Epithelial cell of proximal tubule (primary cell): ENCODE measurements at regions not wholly inside any gene's neighbourhood (a gene's known extent, or its start where the extent isn't known, plus 50 kb on each side); places are given as distances from the start of the nearest gene placed in this dataset.

Experiments
- DNase-seq: peaks from one replicate; pipeline ENCODE4 v3.0.0-alpha.2; 2011; ENCODE audit warnings: low read depth
- H3K4me3 ChIP-seq: 2 replicates; pipeline ENCODE4 v1.5.1; 2011; ENCODE audit warnings: low read depth, mild to moderate bottlenecking, low read length
- TF ChIP-seq, protein P1 (sequence below): conservative IDR thresholded peaks from 2 replicates; pipeline ENCODE4 v1.5.1; 2012; ENCODE audit warnings: low read depth, mild to moderate bottlenecking, low read length

DNA sequence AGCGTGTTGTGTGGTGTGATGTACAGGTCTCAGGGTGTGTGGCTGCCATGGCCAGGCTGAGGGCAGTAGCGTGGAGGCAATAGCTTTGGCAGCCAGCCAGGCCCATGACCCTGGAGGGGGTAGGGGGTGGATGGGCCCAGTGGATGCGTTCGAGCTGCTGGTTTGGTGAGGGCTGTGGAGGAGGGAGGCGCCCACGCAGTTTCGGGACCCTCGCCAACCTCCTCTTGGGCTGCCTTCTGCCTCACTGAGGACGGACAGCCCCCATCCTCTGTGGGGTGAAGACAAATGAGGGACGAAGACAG lies 238.6 kb upstream of the GSE1 start:
- DNase-seq, result no peak
- no peak overlapping the region for H3K4me3 ChIP-seq
- TF ChIP-seq, protein P1, sequence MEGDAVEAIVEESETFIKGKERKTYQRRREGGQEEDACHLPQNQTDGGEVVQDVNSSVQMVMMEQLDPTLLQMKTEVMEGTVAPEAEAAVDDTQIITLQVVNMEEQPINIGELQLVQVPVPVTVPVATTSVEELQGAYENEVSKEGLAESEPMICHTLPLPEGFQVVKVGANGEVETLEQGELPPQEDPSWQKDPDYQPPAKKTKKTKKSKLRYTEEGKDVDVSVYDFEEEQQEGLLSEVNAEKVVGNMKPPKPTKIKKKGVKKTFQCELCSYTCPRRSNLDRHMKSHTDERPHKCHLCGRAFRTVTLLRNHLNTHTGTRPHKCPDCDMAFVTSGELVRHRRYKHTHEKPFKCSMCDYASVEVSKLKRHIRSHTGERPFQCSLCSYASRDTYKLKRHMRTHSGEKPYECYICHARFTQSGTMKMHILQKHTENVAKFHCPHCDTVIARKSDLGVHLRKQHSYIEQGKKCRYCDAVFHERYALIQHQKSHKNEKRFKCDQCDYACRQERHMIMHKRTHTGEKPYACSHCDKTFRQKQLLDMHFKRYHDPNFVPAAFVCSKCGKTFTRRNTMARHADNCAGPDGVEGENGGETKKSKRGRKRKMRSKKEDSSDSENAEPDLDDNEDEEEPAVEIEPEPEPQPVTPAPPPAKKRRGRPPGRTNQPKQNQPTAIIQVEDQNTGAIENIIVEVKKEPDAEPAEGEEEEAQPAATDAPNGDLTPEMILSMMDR, result no peak

DNA sequence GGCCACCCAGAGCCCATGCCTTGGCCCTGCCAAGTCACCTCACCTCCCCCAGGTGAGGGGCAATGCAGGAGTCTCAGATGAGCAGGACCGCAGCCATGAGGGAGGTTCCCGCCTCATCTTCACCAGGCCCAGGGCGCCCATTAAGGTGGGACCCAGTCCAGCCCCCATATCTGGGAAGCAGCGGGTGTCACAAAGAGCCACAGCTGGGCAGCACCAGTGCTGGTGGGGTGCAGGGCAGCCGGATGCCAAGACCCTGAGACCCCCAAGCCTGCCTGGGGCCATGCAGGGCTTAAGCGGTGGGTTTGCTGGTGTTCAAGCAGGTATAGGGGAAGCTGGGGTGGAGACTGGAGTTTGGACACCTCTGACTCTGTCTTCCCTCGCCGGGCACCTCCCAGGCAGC lies 237.8 kb upstream of the GSE1 start:
- no peak for DNase-seq
- H3K4me3 ChIP-seq, result no peak overlapping the region
- TF ChIP-seq, protein P1, result no peak

DNA sequence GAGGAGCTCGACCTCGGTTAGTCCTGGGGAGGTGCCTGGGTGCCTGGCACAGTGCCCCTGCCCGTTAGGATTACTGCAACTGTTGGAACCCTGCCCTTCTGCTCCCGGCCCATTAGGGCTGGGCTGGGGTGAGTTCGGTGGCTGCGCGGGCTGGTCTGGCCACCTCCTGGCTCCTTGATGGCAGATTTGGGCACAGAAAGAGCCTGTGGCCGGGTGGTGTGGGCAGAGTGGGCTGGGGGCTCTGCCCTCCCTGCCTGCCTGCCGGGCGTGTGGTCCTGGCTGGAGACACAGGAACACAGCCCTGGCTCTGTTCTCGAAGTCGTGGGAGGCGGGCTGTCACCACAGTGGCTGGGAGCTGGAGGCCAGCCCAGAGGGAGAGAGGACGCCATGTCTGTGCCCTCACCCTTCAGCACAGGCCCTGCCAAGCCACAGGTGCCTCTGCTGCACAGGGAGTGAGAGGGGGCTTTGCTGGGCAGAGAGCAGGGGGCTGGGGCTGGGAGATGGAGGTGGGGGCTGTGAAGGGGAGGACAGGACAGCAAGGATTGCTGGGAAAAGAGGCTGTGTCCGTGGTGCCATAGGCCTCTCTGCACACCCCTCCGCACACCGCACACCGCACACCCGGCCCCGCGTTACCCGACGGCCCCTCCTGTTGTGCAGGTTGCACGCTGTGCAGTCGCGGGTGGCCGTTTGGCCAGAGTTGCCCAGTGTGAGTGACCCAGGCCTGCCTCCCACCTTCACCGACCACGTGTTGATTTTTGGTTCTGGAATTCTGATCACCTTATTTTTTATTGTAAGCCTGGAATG lies 236.6 kb upstream of the GSE1 start:
- no peak for DNase-seq
- TF ChIP-seq, protein P1, result no peak
- no peak overlapping the region for H3K4me3 ChIP-seq

DNA sequence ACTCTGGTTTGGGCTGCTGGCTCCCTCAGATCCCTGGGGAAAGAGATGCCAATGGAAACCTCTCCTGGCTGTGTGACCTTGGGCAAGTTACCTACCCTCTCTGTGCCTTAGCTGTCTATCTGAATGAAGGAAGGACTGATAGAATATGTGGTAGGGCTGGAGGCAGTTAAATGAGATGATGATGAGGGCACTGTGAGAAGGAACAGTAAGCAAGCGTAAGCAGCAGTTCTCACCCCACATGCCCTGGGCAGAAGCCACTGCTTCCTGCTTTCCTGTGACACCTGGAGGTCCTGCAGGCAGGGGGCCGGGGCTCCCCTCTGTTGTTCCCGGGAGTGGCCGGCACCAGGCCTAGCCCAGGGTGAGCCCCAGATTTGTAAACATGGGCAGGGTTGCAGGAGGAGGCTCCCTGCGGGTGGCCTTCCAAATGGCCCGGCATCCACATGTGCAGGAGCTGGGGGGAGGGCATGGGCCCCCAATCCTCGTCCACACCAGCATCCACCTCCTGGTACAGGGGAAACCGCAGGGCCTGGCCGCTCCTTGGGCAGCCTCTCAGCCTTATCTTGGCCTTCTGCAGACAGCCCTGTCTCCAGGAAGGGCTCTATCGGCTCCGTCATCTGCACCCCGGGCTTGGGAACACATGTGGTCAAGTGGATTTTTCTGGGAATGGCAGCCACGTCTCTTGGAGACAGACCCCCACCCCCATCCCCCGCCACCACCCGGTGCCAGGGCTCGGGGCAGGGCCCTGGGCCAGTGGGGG lies 235.6 kb upstream of the GSE1 start:
- TF ChIP-seq, protein P1, result no peak
- no peak overlapping the region for H3K4me3 ChIP-seq
- no peak for DNase-seq

DNA sequence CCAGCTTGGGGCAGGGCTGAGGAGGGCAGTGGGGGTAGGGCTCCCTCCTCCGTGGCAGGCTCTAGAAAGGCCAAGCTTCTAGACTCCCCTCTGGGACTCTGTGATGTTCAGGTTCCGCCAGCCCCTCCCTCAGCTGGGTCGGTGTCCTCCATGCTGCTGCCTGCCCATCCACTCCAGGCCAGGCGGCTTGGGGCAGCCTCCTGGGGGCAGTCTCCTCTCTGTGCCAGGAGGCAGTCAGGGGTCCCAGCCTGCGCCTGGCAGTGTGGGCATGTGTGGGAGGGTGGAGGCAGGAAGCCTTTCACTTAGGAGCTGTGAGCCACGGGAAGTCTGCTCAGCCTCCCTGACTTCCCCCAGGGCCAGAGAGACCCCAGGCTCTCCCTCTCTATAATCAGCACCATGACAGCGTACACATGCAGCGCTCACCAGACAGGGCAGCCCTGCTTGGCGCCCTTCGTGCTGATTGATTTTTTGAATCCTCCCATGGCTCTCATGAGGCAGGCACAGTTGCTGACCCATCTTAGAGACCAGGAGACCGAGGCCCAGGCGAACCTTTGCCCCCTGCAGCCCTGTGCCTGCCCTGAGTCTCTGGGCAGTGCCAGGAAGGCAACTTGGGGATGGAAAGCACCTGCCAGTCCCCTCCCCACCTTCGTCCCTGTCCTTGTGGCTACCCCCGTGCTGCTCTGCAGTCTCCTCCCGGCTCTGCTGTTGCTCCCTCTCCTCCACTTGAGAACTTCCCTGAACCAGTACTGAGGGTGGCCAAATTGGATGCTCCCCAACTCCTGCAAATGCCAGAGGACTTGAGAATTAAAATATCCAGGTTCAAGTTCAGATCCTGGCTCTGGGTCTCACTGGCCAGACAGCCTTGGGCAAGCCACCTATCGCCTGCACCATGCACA lies 234.7 kb upstream of the GSE1 start:
- TF ChIP-seq, protein P1, result no peak
- H3K4me3 ChIP-seq, result no peak overlapping the region
- no peak for DNase-seq

DNA sequence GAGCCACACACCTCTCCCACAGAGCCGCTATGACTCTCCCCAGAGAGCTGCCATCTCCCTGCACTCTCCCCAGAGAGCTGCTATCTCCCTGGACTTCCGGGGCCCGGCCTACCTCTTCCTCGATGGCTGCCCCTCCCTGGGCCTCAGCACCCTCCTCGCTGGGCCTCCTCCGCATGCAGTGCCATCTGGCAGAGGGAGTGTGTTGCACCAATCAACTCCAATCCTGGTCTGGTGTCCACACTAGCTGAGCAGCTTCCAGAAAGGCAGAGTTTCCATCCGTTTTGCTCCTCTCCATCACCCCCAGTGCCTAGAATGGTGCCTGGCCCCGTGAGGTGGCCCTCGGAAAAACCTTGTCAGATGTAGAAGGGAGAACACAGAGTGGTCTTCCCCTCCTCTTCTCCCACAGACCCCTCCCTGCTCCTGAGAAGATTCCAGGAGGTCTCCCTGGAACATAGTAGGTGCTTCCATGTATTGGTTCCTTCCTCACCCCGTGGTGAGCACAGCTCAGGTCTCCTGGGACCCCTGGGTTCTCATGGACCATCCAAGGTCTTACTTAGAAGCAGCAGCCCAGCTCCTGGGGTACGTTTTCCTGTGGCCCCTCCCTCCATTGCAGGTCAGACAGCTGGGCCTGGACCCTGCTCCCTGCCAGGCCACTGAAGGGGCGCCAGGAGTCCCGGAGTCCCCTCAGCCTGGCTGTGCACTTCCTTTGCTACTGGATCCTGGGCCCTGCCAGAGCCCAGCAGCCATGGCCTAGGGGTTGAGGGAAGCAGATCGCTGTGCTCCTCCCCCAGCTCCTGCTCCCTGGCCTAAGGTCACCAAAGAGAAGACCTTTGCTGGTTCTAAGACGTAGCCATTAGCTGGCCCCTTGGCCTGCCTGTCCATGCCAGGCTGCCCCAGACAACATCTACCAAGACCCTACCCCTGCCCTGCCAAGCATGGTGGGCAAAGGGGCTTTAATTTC lies 233.8 kb upstream of the GSE1 start:
- no peak for DNase-seq
- TF ChIP-seq, protein P1, result no peak
- H3K4me3 ChIP-seq, result no peak overlapping the region
